ENCODE measurements at regions not wholly inside any gene's neighbourhood (a gene's known extent, or its start where the extent isn't known, plus 50 kb on each side); places are given as distances from the start of the nearest gene placed in this dataset.

DNA sequence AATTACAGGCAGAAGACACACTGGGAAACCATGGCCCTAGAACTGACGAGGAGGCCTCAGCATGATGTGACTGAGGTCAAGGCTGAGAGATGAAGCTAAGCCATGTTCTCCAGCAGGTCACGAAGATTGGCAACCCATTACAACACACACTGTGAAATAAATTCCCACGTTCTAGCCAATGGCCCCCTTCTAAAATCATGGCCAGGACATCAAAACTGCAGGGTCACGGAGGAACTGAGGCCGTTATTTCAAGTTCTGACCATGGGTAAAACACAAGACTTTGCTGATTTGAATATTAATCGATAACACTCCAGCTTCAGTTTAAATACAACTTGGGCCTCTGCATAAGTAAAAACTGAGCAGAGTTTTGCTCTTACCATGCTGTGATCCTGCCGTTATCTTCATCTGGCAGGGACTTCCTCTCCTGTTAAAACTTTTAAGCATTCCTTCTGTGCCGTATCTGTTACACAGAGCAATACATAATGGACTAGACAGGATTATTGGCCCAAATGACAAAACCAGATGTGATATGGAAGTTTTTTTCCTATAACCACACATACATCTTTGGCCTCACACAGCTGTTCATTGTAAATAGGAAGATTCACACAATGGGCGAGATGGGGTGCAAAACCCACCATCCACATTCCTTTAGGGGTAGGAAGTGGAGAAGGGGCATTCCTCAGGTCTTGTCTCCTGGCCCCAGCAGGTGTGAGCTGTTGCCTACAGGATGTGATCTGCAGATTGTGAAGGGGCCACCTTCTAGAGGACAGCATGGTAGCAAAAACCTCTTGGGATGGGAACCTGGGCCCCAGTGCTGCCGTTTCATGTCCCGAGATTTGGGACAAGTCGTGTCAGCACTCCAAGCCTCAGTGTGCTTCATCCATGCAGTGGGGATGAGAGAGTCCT lies 207.4 kb downstream of the OPA1 start:
- no peaks in the 10 kb centered on the region for H3K4me1 ChIP-seq
- WGBS, 5 donors, result 52 to 76% (median 62%) methylated on average over 12 of the region's 12 CpGs
- no peaks in the 10 kb centered on the region for H3K27me3 ChIP-seq (replicated peaks in 1 of 7)
- no peak for TF ChIP-seq POLR2A (IDR thresholded peaks at IDR 0.05)
- TF ChIP-seq POLR2AphosphoS5 (IDR thresholded peaks at IDR 0.05), result no peak
- TF ChIP-seq, protein P1, sequence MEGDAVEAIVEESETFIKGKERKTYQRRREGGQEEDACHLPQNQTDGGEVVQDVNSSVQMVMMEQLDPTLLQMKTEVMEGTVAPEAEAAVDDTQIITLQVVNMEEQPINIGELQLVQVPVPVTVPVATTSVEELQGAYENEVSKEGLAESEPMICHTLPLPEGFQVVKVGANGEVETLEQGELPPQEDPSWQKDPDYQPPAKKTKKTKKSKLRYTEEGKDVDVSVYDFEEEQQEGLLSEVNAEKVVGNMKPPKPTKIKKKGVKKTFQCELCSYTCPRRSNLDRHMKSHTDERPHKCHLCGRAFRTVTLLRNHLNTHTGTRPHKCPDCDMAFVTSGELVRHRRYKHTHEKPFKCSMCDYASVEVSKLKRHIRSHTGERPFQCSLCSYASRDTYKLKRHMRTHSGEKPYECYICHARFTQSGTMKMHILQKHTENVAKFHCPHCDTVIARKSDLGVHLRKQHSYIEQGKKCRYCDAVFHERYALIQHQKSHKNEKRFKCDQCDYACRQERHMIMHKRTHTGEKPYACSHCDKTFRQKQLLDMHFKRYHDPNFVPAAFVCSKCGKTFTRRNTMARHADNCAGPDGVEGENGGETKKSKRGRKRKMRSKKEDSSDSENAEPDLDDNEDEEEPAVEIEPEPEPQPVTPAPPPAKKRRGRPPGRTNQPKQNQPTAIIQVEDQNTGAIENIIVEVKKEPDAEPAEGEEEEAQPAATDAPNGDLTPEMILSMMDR (IDR thresholded peaks at IDR 0.05 in 8 of 11, conservative IDR thresholded peaks at IDR 0.05 in 3 of 11), result no peak
- no peak for DNase-seq
- intact Hi-C loops (cut with DNase I; ENCODE audit: low total_unique reads), result no loop called here
- H3K4me3 ChIP-seq, result no peak overlapping the region
- H3K27ac ChIP-seq, result no peak overlapping the region
- H3K9me3 ChIP-seq, result no peaks in the 10 kb centered on the region
- no peaks in the 10 kb centered on the region for H3K36me3 ChIP-seq

DNA sequence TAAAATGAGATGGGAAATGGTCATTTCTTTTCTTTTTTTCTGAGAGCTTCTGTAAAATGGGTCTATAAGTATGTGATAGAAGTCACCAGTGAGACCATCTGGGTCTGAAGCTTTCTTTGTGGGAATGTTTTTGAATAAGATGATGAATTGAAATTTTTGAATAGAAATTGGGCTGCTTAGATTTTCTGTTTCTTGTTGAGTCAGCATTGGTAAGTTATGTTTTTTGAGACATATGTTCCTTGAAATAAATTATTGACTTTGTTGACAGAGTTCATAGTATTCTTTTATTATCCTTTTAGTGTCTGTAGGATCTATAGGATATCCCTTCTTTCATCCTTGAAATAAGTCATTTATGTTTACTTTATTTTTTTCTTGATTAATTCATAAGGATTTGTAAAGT lies 208.1 kb downstream of the OPA1 start:
- no peaks in the 10 kb centered on the region for H3K9me3 ChIP-seq
- no peak overlapping the region for H3K4me3 ChIP-seq
- intact Hi-C loops (cut with DNase I; ENCODE audit: low total_unique reads), result no loop called here
- DNase-seq, result no peak
- H3K4me1 ChIP-seq, result no peaks in the 10 kb centered on the region
- TF ChIP-seq, protein P1 (IDR thresholded peaks at IDR 0.05 in 8 of 11, conservative IDR thresholded peaks at IDR 0.05 in 3 of 11), result no peak
- TF ChIP-seq POLR2A (IDR thresholded peaks at IDR 0.05) (no peak), POLR2AphosphoS5 (IDR thresholded peaks at IDR 0.05) (no peak)
- H3K27me3 ChIP-seq (replicated peaks in 1 of 7), result no peaks in the 10 kb centered on the region
- H3K36me3 ChIP-seq, result no peaks in the 10 kb centered on the region
- no peak overlapping the region for H3K27ac ChIP-seq

DNA sequence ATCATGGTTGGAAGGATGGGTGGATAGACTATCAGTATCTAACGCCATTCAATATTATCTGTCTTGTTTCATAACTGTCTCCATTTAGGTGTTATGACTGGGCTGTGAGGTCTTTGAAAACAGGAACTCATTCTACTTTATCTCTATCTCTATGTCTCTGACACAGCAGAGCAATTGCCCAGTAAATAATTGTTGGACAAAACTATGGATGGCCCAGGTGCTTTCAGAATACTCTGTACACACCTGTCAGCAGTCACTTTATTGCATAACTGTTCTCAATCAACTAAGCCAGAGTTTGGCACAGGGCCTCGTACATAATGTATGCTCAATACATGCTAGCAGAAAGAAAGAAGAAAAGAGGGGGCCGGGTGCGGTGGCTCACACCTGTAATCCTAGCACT lies 210.3 kb downstream of the OPA1 start:
- intact Hi-C loops (cut with DNase I; ENCODE audit: low total_unique reads), result no loop called here
- no peak for DNase-seq
- H3K27ac ChIP-seq, result no peak overlapping the region
- no peaks in the 10 kb centered on the region for H3K27me3 ChIP-seq (replicated peaks in 1 of 7)
- no peaks in the 10 kb centered on the region for H3K9me3 ChIP-seq
- no peaks in the 10 kb centered on the region for H3K4me1 ChIP-seq
- WGBS, 5 donors, result 89 to 96% (median 92%) methylated on average over 4 of the region's 4 CpGs
- no peaks in the 10 kb centered on the region for H3K36me3 ChIP-seq
- H3K4me3 ChIP-seq, result no peak overlapping the region
- TF ChIP-seq, protein P1 (IDR thresholded peaks at IDR 0.05 in 8 of 11, conservative IDR thresholded peaks at IDR 0.05 in 3 of 11), result no peak
- TF ChIP-seq POLR2AphosphoS5 (IDR thresholded peaks at IDR 0.05), result no peak
- TF ChIP-seq POLR2A (IDR thresholded peaks at IDR 0.05), result no peak

DNA sequence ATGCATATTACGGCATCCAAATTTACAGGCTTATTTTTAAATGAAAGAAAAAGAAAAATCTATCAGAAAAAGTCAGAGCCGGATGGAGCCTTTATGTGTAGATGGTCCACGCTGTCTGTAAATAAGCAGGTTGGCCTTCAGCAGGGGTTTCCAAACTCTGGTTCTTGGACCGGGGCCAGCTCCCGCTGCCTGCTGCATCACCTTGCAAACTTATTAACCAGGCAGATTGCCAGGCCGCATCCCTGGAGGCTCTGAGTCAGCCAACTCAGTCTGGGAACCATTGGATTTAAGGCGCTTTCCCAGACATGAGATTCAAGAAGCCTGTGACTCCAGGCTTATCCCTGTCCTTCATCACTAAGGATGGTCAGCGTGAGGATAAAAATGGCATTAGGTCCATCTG lies 212.4 kb downstream of the OPA1 start:
- Histone ChIP-seq H3K36me3 (no peaks in the 10 kb centered on the region), H3K4me3 (no peak overlapping the region), H3K4me1 (no peaks in the 10 kb centered on the region), H3K27ac (no peak overlapping the region), H3K9me3 (no peaks in the 10 kb centered on the region), H3K27me3 (replicated peaks in 1 of 7) (no peaks in the 10 kb centered on the region)
- intact Hi-C loops (cut with DNase I; ENCODE audit: low total_unique reads), result no loop called here
- TF ChIP-seq POLR2AphosphoS5 (IDR thresholded peaks at IDR 0.05) (no peak), POLR2A (IDR thresholded peaks at IDR 0.05) (no peak)
- 75 to 88% (median 85%) methylated on average over 8 of the region's 8 CpGs for WGBS, 5 donors
- DNase-seq, result no peak
